ENCODE measurements at regions not wholly inside any gene's neighbourhood (a gene's known extent, or its start where the extent isn't known, plus 50 kb on each side); places are given as distances from the start of the nearest gene placed in this dataset.
"Not testable (repeated sequence)": the region's sequence is repeated elsewhere in the genome, so short reads cannot be mapped to it uniquely, and the experiment has no call there.

- in situ Hi-C loops (cut with MboI; ENCODE audit: low pct_unique_long_range_greater_than_20kb, low sequenced_read_pairs); DNase-seq: not testable (repeated sequence)
These were observed 1579.6 kb downstream of the TSPY10 start for GRCh38 chrY:11107127-11107918.

GRCh38 chrY:11151724-11152123, 1549.3 kb upstream of the USP9Y start:
- DNase-seq; in situ Hi-C loops (cut with MboI; ENCODE audit: low pct_unique_long_range_greater_than_20kb, low sequenced_read_pairs): not testable (repeated sequence)

GRCh38 chrY:11156100-11156499, 1544.9 kb upstream of the USP9Y start:
- DNase-seq, result peak; percentile 0
- in situ Hi-C loops (cut with MboI; ENCODE audit: low pct_unique_long_range_greater_than_20kb, low sequenced_read_pairs), result not testable (repeated sequence)

- DNase-seq; in situ Hi-C loops (cut with MboI; ENCODE audit: low pct_unique_long_range_greater_than_20kb, low sequenced_read_pairs): not testable (repeated sequence)
These were observed 1544.2 kb upstream of the USP9Y start for GRCh38 chrY:11156846-11157245.

- DNase-seq; in situ Hi-C loops (cut with MboI; ENCODE audit: low pct_unique_long_range_greater_than_20kb, low sequenced_read_pairs): not testable (repeated sequence)
These were observed 1524.0 kb upstream of the USP9Y start for GRCh38 chrY:11177033-11177432.

- DNase-seq; in situ Hi-C loops (cut with MboI; ENCODE audit: low pct_unique_long_range_greater_than_20kb, low sequenced_read_pairs): not testable (repeated sequence)
These were observed 1499.9 kb upstream of the USP9Y start for GRCh38 chrY:11201133-11201532.

- in situ Hi-C loops (cut with MboI; ENCODE audit: low pct_unique_long_range_greater_than_20kb, low sequenced_read_pairs); DNase-seq: not testable (repeated sequence)
These were observed 1486.2 kb upstream of the USP9Y start for GRCh38 chrY:11214851-11215250.

Data from KBM-7 (cell line).